Liver (tissue), 8 donors: ENCODE measurements at regions not wholly inside any gene's neighbourhood (a gene's known extent, or its start where the extent isn't known, plus 50 kb on each side); places are given as distances from the start of the nearest gene placed in this dataset.

Source experiments
- DNase-seq: peaks from one replicate; pipeline ENCODE4 v3.0.0-alpha.2; 2017; ENCODE audit warnings: low spot score
- H3K27ac ChIP-seq, 2 donors: one replicate each; pipeline ENCODE4 v1.7.0; 2013; ENCODE audit warnings: inconsistent platforms in 2 of 2, low read length in 2 of 2, control low read depth in 1 of 2, low read depth in 1 of 2, mild to moderate bottlenecking in 1 of 2
- H3K27me3 ChIP-seq, 4 donors: one replicate each; pipeline versions ENCODE4 v1.6.1 to v1.7.0; 2013; ENCODE audit warnings: low read length in 3 of 4, inconsistent platforms in 1 of 4, mild to moderate bottlenecking in 1 of 4, moderate library complexity in 1 of 4; ENCODE audit not compliant: control insufficient read depth in 4 of 4, insufficient read depth in 4 of 4
- H3K36me3 ChIP-seq, 4 donors: one replicate each; pipeline versions ENCODE4 v1.6.1 to v1.7.0; 2013; ENCODE audit warnings: low read length in 3 of 4, mild to moderate bottlenecking in 3 of 4, low read depth in 1 of 4, moderate library complexity in 1 of 4; ENCODE audit not compliant: control insufficient read depth in 4 of 4, insufficient read depth in 3 of 4
- H3K4me1 ChIP-seq, 4 donors: one replicate each; pipeline versions ENCODE4 v1.6.1 to v1.7.0; 2013; ENCODE audit warnings: low read length in 3 of 4, mild to moderate bottlenecking in 3 of 4, moderate library complexity in 1 of 4; ENCODE audit not compliant: control insufficient read depth in 4 of 4, insufficient read depth in 4 of 4
- H3K4me3 ChIP-seq, 3 donors: one replicate each; pipeline versions ENCODE4 v1.6.1 to v1.7.0; 2013; ENCODE audit warnings: low read length in 3 of 3, control low read depth in 1 of 3, low read depth in 1 of 3, mild to moderate bottlenecking in 1 of 3
- H3K9ac ChIP-seq, 2 donors: one replicate each; pipeline ENCODE4 v1.7.0; 2013; ENCODE audit warnings: low read length in 2 of 2, mild to moderate bottlenecking in 2 of 2, moderate library complexity in 2 of 2, control low read depth in 1 of 2, low read depth in 1 of 2
- H3K9me3 ChIP-seq, 4 donors: one replicate each; pipeline versions ENCODE4 v1.6.1 to v1.7.0; 2013; ENCODE audit warnings: low read length in 3 of 4; ENCODE audit not compliant: control insufficient read depth in 4 of 4
- EGR1 ChIP-seq, 2 donors: IDR thresholded peaks; 2 replicates each; pipeline ENCODE4 v1.6.1; 2016 to 2018; ENCODE audit warnings: antibody characterized with exemption in 2 of 2, low read depth in 2 of 2
- FOXA1 ChIP-seq: IDR thresholded peaks from 2 replicates; pipeline ENCODE4 v1.6.1; 2016; ENCODE audit warnings: antibody characterized with exemption
- FOXA2 ChIP-seq: IDR thresholded peaks from 2 replicates; pipeline ENCODE4 v1.6.1; 2016; ENCODE audit warnings: antibody characterized with exemption
- GABPA ChIP-seq, 2 donors: IDR thresholded peaks in 1 of 2; conservative IDR thresholded peaks in 1 of 2; 2 replicates each; pipeline ENCODE4 v1.6.1; 2016; ENCODE audit warnings: antibody characterized with exemption in 2 of 2, mild to moderate bottlenecking in 1 of 2, moderate library complexity in 1 of 2
- HNF4A ChIP-seq, 2 donors: conservative IDR thresholded peaks; 2 replicates each; pipeline ENCODE4 v1.6.1; 2016; ENCODE audit warnings: antibody characterized with exemption in 2 of 2, mild to moderate bottlenecking in 2 of 2
- HNF4G ChIP-seq: IDR thresholded peaks from 2 replicates; pipeline ENCODE4 v1.6.1; 2016; ENCODE audit warnings: antibody characterized with exemption
- NR2F2 ChIP-seq: IDR thresholded peaks from 2 replicates; pipeline ENCODE4 v1.6.1; 2016; ENCODE audit warnings: antibody characterized with exemption
- RXRA ChIP-seq, 2 donors: IDR thresholded peaks; 2 replicates each; pipeline ENCODE4 v1.6.1; 2017 to 2018; ENCODE audit warnings: antibody characterized with exemption in 2 of 2, mild to moderate bottlenecking in 1 of 2
- SP1 ChIP-seq: IDR thresholded peaks from 2 replicates; pipeline ENCODE4 v1.6.1; 2018; ENCODE audit warnings: antibody characterized with exemption, mild to moderate bottlenecking
- TAF1 ChIP-seq: conservative IDR thresholded peaks from 2 replicates; pipeline ENCODE4 v1.6.1; 2016; ENCODE audit warnings: antibody characterized with exemption, mild to moderate bottlenecking
- YY1 ChIP-seq: IDR thresholded peaks from 2 replicates; pipeline ENCODE4 v1.6.1; 2016; ENCODE audit warnings: antibody characterized with exemption, mild to moderate bottlenecking
- WGBS: extraction: QIAGEN DNeasy Blood & Tissue Kit; methylation state at CpG from one replicate; pipeline ENCODE4 v1.1.7; 2013; 5-methylcytosine and 5-hydroxymethylcytosine counted together
- TF ChIP-seq, protein P1 (sequence below): IDR thresholded peaks from 2 replicates; pipeline ENCODE4 v1.6.1; 2016; ENCODE audit warnings: antibody characterized with exemption
- TF ChIP-seq, protein P2 (sequence below): fragments of 150-350 bp; IDR thresholded peaks from 2 replicates; pipeline ENCODE4 v1.5.1; 2017; ENCODE audit warnings: improper control_type of control experiment, low read depth, low read length; ENCODE audit not compliant: missing input control
- TF ChIP-seq, protein P3 (sequence below): IDR thresholded peaks from 2 replicates; pipeline ENCODE4 v1.6.1; 2016; ENCODE audit warnings: antibody characterized with exemption
- TF ChIP-seq, protein P4 (sequence below): IDR thresholded peaks from 2 replicates; pipeline ENCODE4 v1.6.1; 2016; ENCODE audit warnings: antibody characterized with exemption
- donor health status: healthy.
- donor health status: healthy.
- donor health status: healthy.
- donor health status: healthy.
- donor health status: healthy.

DNA sequence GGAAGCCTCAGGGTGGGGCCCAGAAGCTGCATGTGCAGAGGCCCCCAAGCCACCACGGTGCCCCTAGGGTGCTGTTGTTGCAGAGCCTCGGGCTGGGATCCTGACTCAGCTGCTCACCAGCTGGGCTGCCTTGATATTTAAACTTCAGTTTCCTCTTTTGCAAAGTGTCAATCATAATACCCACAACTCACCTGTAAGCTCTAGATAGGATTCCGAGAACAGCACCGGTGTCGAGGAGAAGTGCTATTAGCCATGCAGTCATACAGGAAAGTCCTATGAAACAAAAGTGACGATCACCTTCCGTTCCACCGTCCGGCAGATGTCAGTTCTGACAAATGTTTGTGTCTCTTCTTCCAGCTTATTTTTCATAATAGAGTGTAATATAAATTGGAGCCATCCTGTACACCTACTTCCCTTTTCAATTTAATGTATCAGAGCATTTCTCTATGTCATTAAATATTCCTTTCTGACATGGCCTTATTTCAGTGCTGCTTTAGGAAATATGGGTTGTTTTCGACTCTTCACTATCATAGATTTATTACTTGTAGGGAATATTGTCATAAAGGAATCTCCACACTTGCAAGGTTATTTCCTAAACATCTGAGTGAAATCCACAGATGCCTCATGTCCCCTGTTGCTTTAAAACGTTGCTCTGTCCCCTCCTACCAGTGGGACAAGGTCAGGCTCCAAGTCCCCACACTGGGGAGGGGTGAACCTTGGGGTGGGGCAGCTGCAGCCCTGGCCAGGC lies 100.8 kb downstream of the SIK1 start:
- no peak overlapping the region for H3K9ac ChIP-seq
- H3K27me3 ChIP-seq, result no peaks in the 10 kb centered on the region
- no peak for TF ChIP-seq YY1
- no peak for TF ChIP-seq TAF1
- TF ChIP-seq FOXA1, result no peak
- TF ChIP-seq SP1, result no peak
- TF ChIP-seq HNF4G, result no peak
- TF ChIP-seq GABPA (IDR thresholded peaks at IDR 0.05 in 1 of 2, conservative IDR thresholded peaks at IDR 0.05 in 1 of 2), result no peak
- no peak for TF ChIP-seq FOXA2
- TF ChIP-seq, protein P1, sequence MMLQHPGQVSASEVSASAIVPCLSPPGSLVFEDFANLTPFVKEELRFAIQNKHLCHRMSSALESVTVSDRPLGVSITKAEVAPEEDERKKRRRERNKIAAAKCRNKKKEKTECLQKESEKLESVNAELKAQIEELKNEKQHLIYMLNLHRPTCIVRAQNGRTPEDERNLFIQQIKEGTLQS, result no peak
- no peak for TF ChIP-seq EGR1 (IDR thresholded peaks at IDR 0.05; ENCODE audit: low read depth in 2 of 2)
- TF ChIP-seq, protein P2, sequence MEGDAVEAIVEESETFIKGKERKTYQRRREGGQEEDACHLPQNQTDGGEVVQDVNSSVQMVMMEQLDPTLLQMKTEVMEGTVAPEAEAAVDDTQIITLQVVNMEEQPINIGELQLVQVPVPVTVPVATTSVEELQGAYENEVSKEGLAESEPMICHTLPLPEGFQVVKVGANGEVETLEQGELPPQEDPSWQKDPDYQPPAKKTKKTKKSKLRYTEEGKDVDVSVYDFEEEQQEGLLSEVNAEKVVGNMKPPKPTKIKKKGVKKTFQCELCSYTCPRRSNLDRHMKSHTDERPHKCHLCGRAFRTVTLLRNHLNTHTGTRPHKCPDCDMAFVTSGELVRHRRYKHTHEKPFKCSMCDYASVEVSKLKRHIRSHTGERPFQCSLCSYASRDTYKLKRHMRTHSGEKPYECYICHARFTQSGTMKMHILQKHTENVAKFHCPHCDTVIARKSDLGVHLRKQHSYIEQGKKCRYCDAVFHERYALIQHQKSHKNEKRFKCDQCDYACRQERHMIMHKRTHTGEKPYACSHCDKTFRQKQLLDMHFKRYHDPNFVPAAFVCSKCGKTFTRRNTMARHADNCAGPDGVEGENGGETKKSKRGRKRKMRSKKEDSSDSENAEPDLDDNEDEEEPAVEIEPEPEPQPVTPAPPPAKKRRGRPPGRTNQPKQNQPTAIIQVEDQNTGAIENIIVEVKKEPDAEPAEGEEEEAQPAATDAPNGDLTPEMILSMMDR, result no peak
- TF ChIP-seq NR2F2, result no peak
- no peak for TF ChIP-seq HNF4A (conservative IDR thresholded peaks at IDR 0.05)
- H3K4me1 ChIP-seq, result peaks cover 0 to 11% (median 6%) of the 10 kb centered on the region in 4 donors
- no peaks in the 10 kb centered on the region for H3K9me3 ChIP-seq
- 75% methylated on average over 11 of the region's 11 CpGs for WGBS
- H3K4me3 ChIP-seq, result no peak overlapping the region
- DNase-seq, result no peak
- no peaks in the 10 kb centered on the region for H3K36me3 ChIP-seq
- H3K27ac ChIP-seq, result no peak overlapping the region

DNA sequence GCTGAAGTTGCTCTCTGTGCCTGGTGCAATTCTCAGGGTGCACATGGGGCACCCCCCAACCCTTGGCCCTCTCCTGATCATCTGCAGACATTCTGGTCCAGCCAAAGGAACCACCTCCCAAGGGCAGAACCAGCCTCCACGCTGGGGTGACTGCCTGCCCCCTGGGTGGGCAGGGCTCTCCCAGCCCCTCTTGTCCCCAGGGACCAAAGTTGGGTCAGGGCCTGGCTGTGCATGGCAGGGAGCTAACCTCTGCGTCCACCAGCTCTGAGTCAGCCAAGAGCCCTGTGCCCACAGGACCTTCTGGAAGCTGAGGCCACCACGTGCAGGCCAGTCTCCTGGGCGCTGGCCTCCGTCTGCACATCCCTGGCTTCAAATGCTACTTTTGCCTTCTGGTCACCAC lies 101.9 kb downstream of the SIK1 start:
- Histone ChIP-seq H3K9ac (no peak overlapping the region), H3K36me3 (no peaks in the 10 kb centered on the region), H3K27me3 (no peaks in the 10 kb centered on the region), H3K9me3 (no peaks in the 10 kb centered on the region), H3K4me3 (no peak overlapping the region), H3K27ac (no peak overlapping the region), H3K4me1 (peaks cover 0 to 11% (median 6%) of the 10 kb centered on the region in 4 donors)
- TF ChIP-seq, protein P3, sequence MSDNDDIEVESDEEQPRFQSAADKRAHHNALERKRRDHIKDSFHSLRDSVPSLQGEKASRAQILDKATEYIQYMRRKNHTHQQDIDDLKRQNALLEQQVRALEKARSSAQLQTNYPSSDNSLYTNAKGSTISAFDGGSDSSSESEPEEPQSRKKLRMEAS, result no peak
- TF ChIP-seq FOXA2 (no peak), FOXA1 (no peak), GABPA (IDR thresholded peaks at IDR 0.05 in 1 of 2, conservative IDR thresholded peaks at IDR 0.05 in 1 of 2) (no peak), HNF4G (no peak)
- TF ChIP-seq, protein P4, sequence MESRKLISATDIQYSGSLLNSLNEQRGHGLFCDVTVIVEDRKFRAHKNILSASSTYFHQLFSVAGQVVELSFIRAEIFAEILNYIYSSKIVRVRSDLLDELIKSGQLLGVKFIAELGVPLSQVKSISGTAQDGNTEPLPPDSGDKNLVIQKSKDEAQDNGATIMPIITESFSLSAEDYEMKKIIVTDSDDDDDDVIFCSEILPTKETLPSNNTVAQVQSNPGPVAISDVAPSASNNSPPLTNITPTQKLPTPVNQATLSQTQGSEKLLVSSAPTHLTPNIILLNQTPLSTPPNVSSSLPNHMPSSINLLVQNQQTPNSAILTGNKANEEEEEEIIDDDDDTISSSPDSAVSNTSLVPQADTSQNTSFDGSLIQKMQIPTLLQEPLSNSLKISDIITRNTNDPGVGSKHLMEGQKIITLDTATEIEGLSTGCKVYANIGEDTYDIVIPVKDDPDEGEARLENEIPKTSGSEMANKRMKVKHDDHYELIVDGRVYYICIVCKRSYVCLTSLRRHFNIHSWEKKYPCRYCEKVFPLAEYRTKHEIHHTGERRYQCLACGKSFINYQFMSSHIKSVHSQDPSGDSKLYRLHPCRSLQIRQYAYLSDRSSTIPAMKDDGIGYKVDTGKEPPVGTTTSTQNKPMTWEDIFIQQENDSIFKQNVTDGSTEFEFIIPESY, result no peak
- 95% methylated on average over 5 of the region's 5 CpGs for WGBS
- DNase-seq, result no peak

DNA sequence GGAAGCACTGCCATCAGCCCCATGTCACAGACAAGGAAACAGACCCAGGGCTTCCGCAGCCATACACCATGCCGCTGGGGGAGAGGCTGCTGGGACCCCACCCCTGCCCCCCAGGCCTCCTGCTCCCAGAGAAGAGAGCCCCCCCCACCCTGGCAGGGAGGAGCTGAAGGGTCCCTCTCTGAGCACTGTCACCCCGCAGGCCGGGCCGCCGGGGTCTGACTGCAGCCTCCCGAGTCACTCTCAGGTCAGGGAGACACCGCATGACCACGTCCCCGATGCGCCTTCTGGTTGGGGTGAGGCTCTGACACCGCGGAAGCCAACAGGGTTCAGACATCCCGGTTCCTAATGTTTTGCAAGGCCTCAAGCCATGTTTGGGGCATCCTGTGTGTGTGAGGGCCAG lies 102.3 kb downstream of the SIK1 start:
- peaks cover 0 to 11% (median 6%) of the 10 kb centered on the region in 4 donors for H3K4me1 ChIP-seq
- no peaks in the 10 kb centered on the region for H3K9me3 ChIP-seq
- H3K27ac ChIP-seq, result no peak overlapping the region
- H3K9ac ChIP-seq, result no peak overlapping the region
- H3K36me3 ChIP-seq, result no peaks in the 10 kb centered on the region
- TF ChIP-seq, protein P2, result no peak
- TF ChIP-seq TAF1 (no peak), HNF4A (conservative IDR thresholded peaks at IDR 0.05) (no peak), FOXA2 (no peak), YY1 (no peak), SP1 (no peak), RXRA (IDR thresholded peaks at IDR 0.05) (no peak), EGR1 (IDR thresholded peaks at IDR 0.05; ENCODE audit: low read depth in 2 of 2) (no peak), NR2F2 (no peak)
- TF ChIP-seq, protein P3, result no peak
- H3K4me3 ChIP-seq, result no peak overlapping the region
- no peak for DNase-seq
- WGBS, result 93% methylated on average over 14 of the region's 14 CpGs
- H3K27me3 ChIP-seq, result no peaks in the 10 kb centered on the region
